MM.1S (cell line): ENCODE measurements at regions not wholly inside any gene's neighbourhood (a gene's known extent, or its start where the extent isn't known, plus 50 kb on each side); places are given as distances from the start of the nearest gene placed in this dataset.

ENCODE experiments used
- DNase-seq: peaks from one replicate; pipeline ENCODE4 v3.0.0-alpha.2; 2015
- H2AFZ ChIP-seq: fragments of 300-600 bp; sonication (generic); 2 replicates; pipeline ENCODE4 v1.6.0; 2016; ENCODE audit warnings: antibody characterized with exemption, low read length
- H3F3A ChIP-seq: fragments of 300-600 bp; sonication (generic); 2 replicates; pipeline ENCODE4 v1.6.1; 2016; ENCODE audit warnings: mild to moderate bottlenecking, antibody characterized with exemption, low read length, moderate library complexity, mixed read lengths; ENCODE audit not compliant: insufficient read depth
- H3K27ac ChIP-seq: fragments of 300-600 bp; sonication (generic); 2 replicates; pipeline ENCODE4 v1.5.1; 2016; ENCODE audit warnings: mild to moderate bottlenecking, low read length
- H3K27me3 ChIP-seq: fragments of 300-600 bp; sonication (generic); replicated peaks from 2 replicates; pipeline ENCODE4 v1.6.0; 2016; ENCODE audit warnings: low read length; ENCODE audit not compliant: insufficient read depth
- H3K36me3 ChIP-seq: fragments of 300-600 bp; sonication (generic); replicated peaks from 2 replicates; pipeline ENCODE4 v1.6.1; 2016; ENCODE audit warnings: mild to moderate bottlenecking, low read length, mixed read lengths; ENCODE audit not compliant: insufficient read depth
- H3K4me1 ChIP-seq: fragments of 300-600 bp; sonication (generic); 2 replicates; pipeline ENCODE4 v1.6.1; 2016; ENCODE audit warnings: low read length, mixed read lengths
- H3K4me2 ChIP-seq: fragments of 300-600 bp; sonication (generic); 2 replicates; pipeline ENCODE4 v1.6.0; 2016; ENCODE audit warnings: low read depth, low read length
- H3K4me3 ChIP-seq: fragments of 300-600 bp; sonication (generic); 2 replicates; pipeline ENCODE4 v1.5.1; 2016; ENCODE audit warnings: low read length, mixed read lengths
- H3K79me2 ChIP-seq: fragments of 300-600 bp; sonication (generic); 2 replicates; pipeline ENCODE4 v1.6.1; 2016; ENCODE audit warnings: mixed run types, low read length, mixed read lengths
- H3K9ac ChIP-seq: fragments of 300-600 bp; sonication (generic); 2 replicates; pipeline ENCODE4 v1.6.1; 2016; ENCODE audit warnings: low read length, mixed read lengths
- H3K9me2 ChIP-seq: fragments of 300-600 bp; sonication (generic); replicated peaks from 2 replicates; pipeline ENCODE4 v1.6.1; 2016; ENCODE audit warnings: mild to moderate bottlenecking, low read length, mixed read lengths; ENCODE audit not compliant: insufficient read depth
- H3K9me3 ChIP-seq: fragments of 300-600 bp; sonication (generic); replicated peaks from 2 replicates; pipeline ENCODE4 v1.6.1; 2016; ENCODE audit warnings: mild to moderate bottlenecking, low read length, mixed read lengths; ENCODE audit not compliant: insufficient read depth
- H4K20me1 ChIP-seq: fragments of 300-600 bp; sonication (generic); 2 replicates; pipeline ENCODE4 v1.6.1; 2016; ENCODE audit warnings: mild to moderate bottlenecking, low read length, moderate library complexity, mixed read lengths; ENCODE audit not compliant: insufficient read depth
- EZH2 ChIP-seq: fragments of 300-600 bp; sonication (generic); optimal IDR thresholded peaks from 2 replicates; pipeline ENCODE3; 2017; ENCODE audit warnings: low read depth, mild to moderate bottlenecking, antibody characterized with exemption, low read length, mixed read lengths
- EZH2phosphoT487 ChIP-seq: fragments of 300-600 bp; sonication (generic); IDR thresholded peaks from 2 replicates; pipeline ENCODE4 v1.6.1; 2018; ENCODE audit warnings: antibody characterized with exemption, low read length
- TF ChIP-seq, protein P1 (sequence below): fragments of 300-600 bp; sonication (generic); IDR thresholded peaks from 2 replicates; pipeline ENCODE4 v1.5.1; 2016; ENCODE audit warnings: antibody characterized with exemption, low read length, mixed read lengths

DNA sequence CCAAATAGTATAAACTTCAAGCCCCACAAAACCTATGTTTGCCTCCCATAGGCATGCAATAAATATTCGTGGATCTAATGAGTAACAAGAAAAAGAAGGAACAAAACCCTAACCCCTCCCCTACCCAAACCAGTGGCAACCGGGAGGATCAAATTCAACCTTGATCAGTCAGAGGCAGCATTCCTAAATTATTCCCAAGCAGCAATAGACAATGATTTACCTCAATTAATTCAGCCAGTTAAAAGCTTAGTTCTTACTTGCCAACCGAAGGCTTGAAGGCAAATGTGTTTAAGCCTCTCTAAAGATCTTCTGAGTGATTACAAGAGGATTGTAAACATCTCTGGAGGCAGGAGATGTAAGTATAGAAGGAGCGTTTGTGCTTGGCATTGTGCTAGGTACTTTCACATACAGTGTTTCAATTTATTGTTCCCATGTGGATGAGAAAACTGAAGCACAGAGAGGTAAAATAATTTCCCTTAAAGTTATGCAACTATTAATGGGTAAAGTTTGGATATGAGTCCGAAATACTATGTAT lies 197.7 kb downstream of the MTX2 start:
- Histone ChIP-seq H3K4me1 (no peaks in the 10 kb centered on the region), H3K9me2 (no peaks in the 10 kb centered on the region), H3K79me2 (no peaks in the 10 kb centered on the region), H4K20me1 (no peaks in the 10 kb centered on the region), H3K9ac (no peak overlapping the region), H3K27ac (no peak overlapping the region), H2AFZ (no peak overlapping the region), H3K9me3 (0 out of 2 replicates have a peak, but pooled peaks cover 3% of the 10 kb centered on the region), H3K36me3 (no peaks in the 10 kb centered on the region), H3K4me3 (no peak overlapping the region), H3K27me3 (no peaks in the 10 kb centered on the region), H3F3A (no peaks in the 10 kb centered on the region), H3K4me2 (no peak overlapping the region)
- DNase-seq, result no peak
- TF ChIP-seq, protein P1, sequence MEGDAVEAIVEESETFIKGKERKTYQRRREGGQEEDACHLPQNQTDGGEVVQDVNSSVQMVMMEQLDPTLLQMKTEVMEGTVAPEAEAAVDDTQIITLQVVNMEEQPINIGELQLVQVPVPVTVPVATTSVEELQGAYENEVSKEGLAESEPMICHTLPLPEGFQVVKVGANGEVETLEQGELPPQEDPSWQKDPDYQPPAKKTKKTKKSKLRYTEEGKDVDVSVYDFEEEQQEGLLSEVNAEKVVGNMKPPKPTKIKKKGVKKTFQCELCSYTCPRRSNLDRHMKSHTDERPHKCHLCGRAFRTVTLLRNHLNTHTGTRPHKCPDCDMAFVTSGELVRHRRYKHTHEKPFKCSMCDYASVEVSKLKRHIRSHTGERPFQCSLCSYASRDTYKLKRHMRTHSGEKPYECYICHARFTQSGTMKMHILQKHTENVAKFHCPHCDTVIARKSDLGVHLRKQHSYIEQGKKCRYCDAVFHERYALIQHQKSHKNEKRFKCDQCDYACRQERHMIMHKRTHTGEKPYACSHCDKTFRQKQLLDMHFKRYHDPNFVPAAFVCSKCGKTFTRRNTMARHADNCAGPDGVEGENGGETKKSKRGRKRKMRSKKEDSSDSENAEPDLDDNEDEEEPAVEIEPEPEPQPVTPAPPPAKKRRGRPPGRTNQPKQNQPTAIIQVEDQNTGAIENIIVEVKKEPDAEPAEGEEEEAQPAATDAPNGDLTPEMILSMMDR, result no peak
- TF ChIP-seq EZH2phosphoT487 (no peak), EZH2 (no peak)

DNA sequence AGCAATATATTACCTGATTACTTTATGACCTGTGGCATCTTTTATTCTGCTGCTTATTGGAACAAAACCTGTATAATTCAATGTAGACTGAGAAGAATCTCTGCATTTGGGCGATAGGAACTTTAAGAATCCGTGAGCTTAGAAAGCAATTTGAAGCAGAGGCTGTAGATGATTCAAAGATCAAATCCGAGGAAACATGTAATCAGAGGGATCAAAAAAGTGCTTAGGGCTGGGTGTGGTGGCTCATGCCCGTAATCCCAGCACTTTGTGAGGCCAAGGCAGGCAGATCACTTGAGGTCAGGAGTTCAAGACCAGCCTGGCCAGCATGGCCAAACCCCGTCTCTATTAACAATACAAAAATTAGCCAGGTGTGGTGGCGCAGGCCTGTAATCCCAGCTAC lies 198.4 kb downstream of the MTX2 start:
- Histone ChIP-seq H3K79me2 (no peaks in the 10 kb centered on the region), H3F3A (no peaks in the 10 kb centered on the region), H2AFZ (no peak overlapping the region), H4K20me1 (no peaks in the 10 kb centered on the region), H3K27me3 (no peaks in the 10 kb centered on the region), H3K9me2 (no peaks in the 10 kb centered on the region), H3K27ac (no peak overlapping the region), H3K4me3 (no peak overlapping the region), H3K4me2 (no peak overlapping the region), H3K36me3 (no peaks in the 10 kb centered on the region), H3K9ac (no peak overlapping the region), H3K4me1 (no peaks in the 10 kb centered on the region), H3K9me3 (0 out of 2 replicates have a peak, but pooled peaks cover 3% of the 10 kb centered on the region)
- TF ChIP-seq EZH2phosphoT487 (no peak), EZH2 (no peak)
- TF ChIP-seq, protein P1, result no peak
- no peak for DNase-seq

DNA sequence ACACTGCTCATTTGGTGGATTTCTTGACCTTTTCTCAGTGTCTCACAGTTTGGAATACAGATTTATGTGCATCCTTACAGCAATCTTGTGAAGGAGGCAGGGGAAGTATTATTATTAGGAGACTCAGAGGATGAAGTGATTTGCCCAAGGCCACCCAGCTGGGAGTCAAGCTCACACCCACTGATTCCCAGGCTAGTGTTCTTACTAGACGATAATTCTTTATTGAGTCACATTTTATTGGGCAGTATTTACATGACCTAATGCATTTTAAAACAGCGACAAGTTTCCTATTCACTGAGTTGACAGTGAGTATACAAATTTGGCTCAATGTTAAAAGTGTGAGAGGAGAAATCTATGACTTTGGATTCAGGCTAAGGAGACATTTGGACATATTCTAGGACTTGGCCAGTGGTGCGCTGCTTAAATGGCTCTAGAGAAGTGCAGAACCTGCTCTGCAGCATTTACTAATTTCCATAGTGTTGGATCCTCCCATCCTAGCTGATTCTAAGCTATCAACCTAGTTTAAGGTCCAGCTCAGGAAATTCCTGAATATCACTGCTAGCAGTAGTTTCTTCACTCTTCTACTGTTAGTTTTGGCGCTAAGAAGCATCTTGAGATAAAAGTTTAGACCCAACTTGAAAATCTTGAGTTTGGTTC lies 199.3 kb downstream of the MTX2 start:
- Histone ChIP-seq H3K4me3 (no peak overlapping the region), H3K4me1 (no peaks in the 10 kb centered on the region; the same call in 1 of the 2 replicates), H3F3A (no peaks in the 10 kb centered on the region), H3K36me3 (no peaks in the 10 kb centered on the region), H3K9me2 (no peaks in the 10 kb centered on the region), H4K20me1 (no peaks in the 10 kb centered on the region), H3K9ac (no peak overlapping the region), H3K27ac (no peak overlapping the region), H3K79me2 (no peaks in the 10 kb centered on the region), H3K4me2 (no peak overlapping the region), H3K27me3 (no peaks in the 10 kb centered on the region), H3K9me3 (0 out of 2 replicates have a peak, but pooled peaks cover 3% of the 10 kb centered on the region), H2AFZ (no peak overlapping the region)
- DNase-seq, result no peak
- TF ChIP-seq, protein P1, result no peak
- no peak for TF ChIP-seq EZH2
- TF ChIP-seq EZH2phosphoT487, result no peak
